Central memory CD8-positive, alpha-beta T cell (primary cell): ENCODE measurements at regions not wholly inside any gene's neighbourhood (a gene's known extent, or its start where the extent isn't known, plus 50 kb on each side); places are given as distances from the start of the nearest gene placed in this dataset.

ENCODE experiments used
- ATAC-seq: fragments of 150-1000 bp; cut with Tn5 transposase; replicated peaks from 2 replicates; pipeline ENCODE4 v1.10.0; 2022; ENCODE audit warnings: mild to moderate bottlenecking, moderate FRiP score, moderate number of reproducible peaks; ENCODE audit not compliant: poor library complexity, severe bottlenecking; ENCODE audit errors: extremely low read depth
- DNase-seq, 2 donors: peaks; one replicate each; pipeline ENCODE4 v3.0.0; 2021; ENCODE audit warnings: low spot score in 2 of 2
- H3K27ac Mint-ChIP-seq: one replicate; pipeline ENCODE4 v1.8.0; 2022; ENCODE audit warnings: low read depth, mild to moderate bottlenecking, moderate library complexity, mixed read lengths
- H3K27me3 Mint-ChIP-seq: one replicate; pipeline ENCODE4 v1.8.0; 2022; ENCODE audit warnings: mixed read lengths
- H3K36me3 Mint-ChIP-seq: one replicate; pipeline ENCODE4 v1.8.0; 2022; ENCODE audit warnings: mild to moderate bottlenecking, moderate library complexity, mixed read lengths; ENCODE audit not compliant: insufficient read depth
- H3K4me1 Mint-ChIP-seq: one replicate; pipeline ENCODE4 v1.8.0; 2022; ENCODE audit warnings: mixed read lengths
- H3K4me3 Mint-ChIP-seq: one replicate; pipeline ENCODE4 v1.8.0; 2022; ENCODE audit warnings: mild to moderate bottlenecking, moderate library complexity, mixed read lengths
- H3K9me3 Mint-ChIP-seq: one replicate; pipeline ENCODE4 v1.8.0; 2022; ENCODE audit warnings: mixed read lengths

DNA sequence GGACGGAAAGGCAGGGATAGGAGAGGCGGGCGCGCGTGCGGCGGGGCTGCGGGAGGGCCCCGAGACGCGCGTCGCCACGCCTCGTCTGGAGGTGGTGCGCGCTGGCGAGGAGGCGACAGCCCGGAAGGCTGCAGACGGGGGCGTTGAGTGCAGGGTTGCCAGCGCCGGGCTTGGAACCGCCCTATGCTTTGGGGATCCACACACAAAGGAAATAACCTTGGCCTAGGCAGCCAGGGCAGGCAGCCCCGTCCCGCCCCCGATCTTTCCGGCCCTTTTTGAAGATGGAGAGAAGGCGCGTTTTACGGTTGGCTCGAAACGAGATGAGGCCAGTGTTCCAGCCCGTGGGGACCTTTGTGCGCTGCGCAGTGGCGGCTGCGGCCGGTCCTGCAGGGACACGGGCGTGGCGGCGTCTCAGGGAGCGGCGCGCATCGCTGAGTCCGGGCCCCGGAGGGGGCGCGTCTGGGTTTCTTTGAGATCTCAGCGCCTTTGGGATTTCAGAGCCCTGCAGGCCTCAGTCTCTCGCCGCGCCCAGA lies 50.8 kb upstream of the TRIM2 start:
- DNase-seq, result peak; percentile 22 to 33
- H3K4me1 Mint-ChIP-seq, result peaks cover 22% of the 10 kb centered on the region
- H3K9me3 Mint-ChIP-seq, result no peaks in the 10 kb centered on the region
- H3K4me3 Mint-ChIP-seq, result peak overlapping the region; percentile 82
- peak; percentile 89 for ATAC-seq
- H3K27ac Mint-ChIP-seq, result no peak overlapping the region
- peaks cover 82% of the 10 kb centered on the region for H3K27me3 Mint-ChIP-seq
- H3K36me3 Mint-ChIP-seq, result peaks cover 3% of the 10 kb centered on the region

DNA sequence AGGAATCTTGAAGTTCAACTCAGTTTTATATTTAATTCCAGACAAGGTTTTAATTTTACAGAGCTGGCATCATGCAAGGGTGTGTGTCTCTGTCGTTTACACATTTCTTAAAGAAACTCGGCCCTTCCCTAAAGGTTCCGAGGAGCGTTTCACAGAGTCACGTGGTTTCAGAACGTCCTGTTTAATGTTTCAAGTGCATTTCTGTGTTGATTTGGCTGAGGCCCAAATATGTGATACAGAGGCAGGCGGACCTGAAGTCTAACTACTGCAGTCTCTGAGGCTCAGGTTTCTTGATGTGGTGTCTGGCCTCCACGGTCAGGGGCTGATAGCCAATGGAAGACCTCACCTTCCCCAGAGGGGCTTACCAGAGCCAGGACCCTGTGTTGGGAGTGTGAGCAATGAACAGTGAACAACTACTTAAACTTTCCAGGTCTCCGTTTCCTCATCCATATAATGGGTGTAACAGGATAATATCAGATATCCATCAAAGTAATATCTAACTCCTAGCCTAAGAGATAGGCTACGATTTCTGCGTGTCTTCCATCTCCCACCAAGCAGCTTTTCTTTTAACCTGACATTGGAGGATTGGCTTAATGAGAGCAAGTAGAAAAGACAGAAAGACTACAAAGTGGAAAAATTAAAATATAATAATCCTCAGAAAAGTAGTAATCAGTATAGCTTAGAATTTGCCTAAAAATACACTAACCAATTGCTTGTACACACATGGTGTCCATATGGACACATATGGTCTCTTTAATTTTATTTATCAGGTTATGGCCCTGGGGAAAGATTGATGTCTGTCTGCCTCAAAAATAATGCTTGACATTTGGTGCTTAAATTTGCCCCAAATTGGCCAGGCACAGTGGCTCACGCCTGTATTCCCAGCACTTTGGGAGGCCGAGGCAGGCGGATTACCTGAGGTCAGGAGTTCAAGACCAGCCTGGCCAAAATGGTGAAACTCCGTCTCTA lies 50.0 kb upstream of the TRIM2 start:
- ATAC-seq (no peak), DNase-seq (no peak)
- Mint-ChIP-seq H3K27ac (no peak overlapping the region), H3K27me3 (peaks cover 81% of the 10 kb centered on the region), H3K4me3 (peak overlapping the region; percentile 82), H3K36me3 (peaks cover 3% of the 10 kb centered on the region), H3K4me1 (peaks cover 22% of the 10 kb centered on the region), H3K9me3 (no peaks in the 10 kb centered on the region)
